Kidney (tissue), 13 donors: ENCODE measurements at regions not wholly inside any gene's neighbourhood (a gene's known extent, or its start where the extent isn't known, plus 50 kb on each side); places are given as distances from the start of the nearest gene placed in this dataset.

Source experiments
- DNase-seq, 5 donors: peaks; one replicate each; pipeline ENCODE4 v3.0.0-alpha.2; 2013 to 2020
- FAIRE-seq: peaks from 2 replicates; lab custom pipeline; 2012; peaks lifted over from hg19 to GRCh38; lab: Jason Lieb, UNC
- H3K27ac ChIP-seq, 2 donors: one replicate each; pipeline ENCODE4 v1.7.0; 2013; ENCODE audit warnings: low read depth in 2 of 2, low read length in 2 of 2, inconsistent platforms in 1 of 2
- H3K27me3 ChIP-seq: one replicate; pipeline ENCODE4 v1.7.1; 2013; ENCODE audit warnings: low read length, inconsistent platforms; ENCODE audit not compliant: control insufficient read depth, insufficient read depth
- H3K36me3 ChIP-seq, 3 donors: one replicate each; pipeline versions ENCODE4 v1.7.0 to v1.7.1; 2013; ENCODE audit warnings: low read length in 3 of 3, control low read depth in 1 of 3, inconsistent platforms in 1 of 3; ENCODE audit not compliant: insufficient read depth in 3 of 3, control insufficient read depth in 2 of 3
- H3K4me1 ChIP-seq, 3 donors: one replicate each; pipeline versions ENCODE4 v1.7.0 to v1.7.1; 2013; ENCODE audit warnings: low read length in 3 of 3, inconsistent platforms in 1 of 3, low read depth in 1 of 3; ENCODE audit not compliant: control insufficient read depth in 2 of 3, insufficient read depth in 2 of 3
- H3K4me3 ChIP-seq, 3 donors: one replicate each; pipeline versions ENCODE4 v1.7.0 to v1.8.1; 2013; ENCODE audit warnings: low read length in 3 of 3, control low read depth in 1 of 3, inconsistent platforms in 1 of 3
- H3K9ac ChIP-seq, 3 donors: one replicate each; pipeline versions ENCODE4 v1.7.0 to v1.7.1; 2013; ENCODE audit warnings: low read length in 3 of 3, control low read depth in 1 of 3, inconsistent platforms in 1 of 3
- H3K9me3 ChIP-seq, 3 donors: one replicate each; pipeline versions ENCODE4 v1.7.0 to v1.7.1; 2013; ENCODE audit warnings: low read length in 3 of 3, control low read depth in 1 of 3, inconsistent platforms in 1 of 3; ENCODE audit not compliant: control insufficient read depth in 2 of 3, insufficient read depth in 1 of 3
- intact Hi-C: fragments of 100-400 bp; cut with DNase I; formaldehyde crosslinking; loops from one replicate; pipeline ENCODE4 v1.11.1; 2022
- TF ChIP-seq, protein P1 (sequence below): IDR thresholded peaks from 3 replicates; pipeline ENCODE4 v1.5.1; 2012; ENCODE audit warnings: mild to moderate bottlenecking, moderate library complexity, borderline replicate concordance; ENCODE audit not compliant: insufficient read depth; ENCODE audit errors: extremely low read depth
- donor health status: control.
- donor health status: control.
- donor health status: control.
- donor health status: control.
- donor health status: control.
- donor health status: DM: yes; HTN: yes; CAD: no.
- donor health status: Normal renal cell carcinoma (clear cell type).

GRCh38 chrX:127276326-127276725 is 456.8 kb downstream of the PRR32 start:
- no peak overlapping the region for H3K27ac ChIP-seq
- no peak for FAIRE-seq
- no peaks in the 10 kb centered on the region for H3K36me3 ChIP-seq
- no peak overlapping the region for H3K4me3 ChIP-seq
- TF ChIP-seq, protein P1, sequence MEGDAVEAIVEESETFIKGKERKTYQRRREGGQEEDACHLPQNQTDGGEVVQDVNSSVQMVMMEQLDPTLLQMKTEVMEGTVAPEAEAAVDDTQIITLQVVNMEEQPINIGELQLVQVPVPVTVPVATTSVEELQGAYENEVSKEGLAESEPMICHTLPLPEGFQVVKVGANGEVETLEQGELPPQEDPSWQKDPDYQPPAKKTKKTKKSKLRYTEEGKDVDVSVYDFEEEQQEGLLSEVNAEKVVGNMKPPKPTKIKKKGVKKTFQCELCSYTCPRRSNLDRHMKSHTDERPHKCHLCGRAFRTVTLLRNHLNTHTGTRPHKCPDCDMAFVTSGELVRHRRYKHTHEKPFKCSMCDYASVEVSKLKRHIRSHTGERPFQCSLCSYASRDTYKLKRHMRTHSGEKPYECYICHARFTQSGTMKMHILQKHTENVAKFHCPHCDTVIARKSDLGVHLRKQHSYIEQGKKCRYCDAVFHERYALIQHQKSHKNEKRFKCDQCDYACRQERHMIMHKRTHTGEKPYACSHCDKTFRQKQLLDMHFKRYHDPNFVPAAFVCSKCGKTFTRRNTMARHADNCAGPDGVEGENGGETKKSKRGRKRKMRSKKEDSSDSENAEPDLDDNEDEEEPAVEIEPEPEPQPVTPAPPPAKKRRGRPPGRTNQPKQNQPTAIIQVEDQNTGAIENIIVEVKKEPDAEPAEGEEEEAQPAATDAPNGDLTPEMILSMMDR = no peak
- H3K27me3 ChIP-seq = no peaks in the 10 kb centered on the region
- no peak overlapping the region for H3K9ac ChIP-seq
- H3K9me3 ChIP-seq = no peaks in the 10 kb centered on the region
- no peak for DNase-seq
- intact Hi-C loops = no loop called here
- no peaks in the 10 kb centered on the region for H3K4me1 ChIP-seq

DNA sequence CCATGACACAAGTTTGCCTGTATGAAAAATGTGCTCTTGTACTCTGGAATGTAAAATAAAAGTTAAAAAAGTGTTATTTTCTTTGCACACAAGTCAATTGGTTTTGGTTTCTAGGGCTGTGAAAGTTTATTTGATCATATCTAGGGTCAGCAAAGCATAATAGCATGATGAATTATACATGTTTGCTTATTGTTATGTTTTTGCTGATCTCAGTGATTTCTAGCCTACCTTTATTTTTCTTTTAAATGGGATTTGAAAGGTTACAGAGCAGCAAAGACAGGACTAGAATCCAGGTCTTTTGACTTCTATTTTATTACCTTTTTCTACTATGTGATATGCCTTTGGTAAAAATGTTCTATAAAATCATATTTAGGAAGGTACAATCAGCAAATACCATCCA is 481.0 kb downstream of the PRR32 start:
- FAIRE-seq = no peak
- Histone ChIP-seq H3K27ac (no peak overlapping the region), H3K4me1 (no peaks in the 10 kb centered on the region), H3K27me3 (no peaks in the 10 kb centered on the region), H3K9ac (no peak overlapping the region), H3K9me3 (no peaks in the 10 kb centered on the region), H3K36me3 (no peaks in the 10 kb centered on the region), H3K4me3 (no peak overlapping the region)
- intact Hi-C loops = no loop called here
- TF ChIP-seq, protein P1 = no peak
- no peak for DNase-seq

DNA sequence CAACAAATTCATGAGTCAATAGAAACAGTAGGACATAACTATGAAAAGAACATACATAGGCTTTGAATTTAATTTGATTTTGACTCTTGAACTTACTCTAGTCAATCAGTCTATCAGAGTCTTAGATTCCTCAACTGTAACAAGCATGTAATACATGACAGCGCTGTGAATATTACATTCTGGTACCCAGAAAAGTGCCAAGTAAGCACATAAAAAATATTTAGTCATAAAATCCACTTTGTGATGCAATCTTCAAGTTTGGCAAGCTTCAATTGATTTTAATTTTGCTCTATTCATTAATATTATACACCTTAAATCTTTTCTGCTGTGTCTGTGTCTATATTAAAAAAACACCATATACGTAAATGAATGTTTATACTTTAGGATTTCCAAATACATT is 483.3 kb downstream of the PRR32 start:
- FAIRE-seq = no peak
- no peaks in the 10 kb centered on the region for H3K9me3 ChIP-seq
- intact Hi-C loops = no loop called here

GRCh38 chrX:127305013-127305412 is 485.5 kb downstream of the PRR32 start:
- H3K4me3 ChIP-seq = no peak overlapping the region
- TF ChIP-seq, protein P1 = no peak
- DNase-seq (no peak), FAIRE-seq (peak; percentile 15)
- no peak overlapping the region for H3K27ac ChIP-seq
- H3K9ac ChIP-seq = no peak overlapping the region
- H3K9me3 ChIP-seq = no peaks in the 10 kb centered on the region
- intact Hi-C loops = no loop called here
- H3K36me3 ChIP-seq = no peaks in the 10 kb centered on the region
- no peaks in the 10 kb centered on the region for H3K27me3 ChIP-seq
- no peaks in the 10 kb centered on the region for H3K4me1 ChIP-seq

More for the DNA sequence above, 483.3 kb downstream of the PRR32 start:
- Histone ChIP-seq H3K27me3 (no peaks in the 10 kb centered on the region), H3K4me3 (no peak overlapping the region), H3K4me1 (no peaks in the 10 kb centered on the region), H3K9ac (no peak overlapping the region), H3K27ac (no peak overlapping the region), H3K36me3 (no peaks in the 10 kb centered on the region)
- DNase-seq = no peak
- TF ChIP-seq, protein P1 = no peak
